ENCODE measurements at regions not wholly inside any gene's neighbourhood (a gene's known extent, or its start where the extent isn't known, plus 50 kb on each side); places are given as distances from the start of the nearest gene placed in this dataset.

DNA sequence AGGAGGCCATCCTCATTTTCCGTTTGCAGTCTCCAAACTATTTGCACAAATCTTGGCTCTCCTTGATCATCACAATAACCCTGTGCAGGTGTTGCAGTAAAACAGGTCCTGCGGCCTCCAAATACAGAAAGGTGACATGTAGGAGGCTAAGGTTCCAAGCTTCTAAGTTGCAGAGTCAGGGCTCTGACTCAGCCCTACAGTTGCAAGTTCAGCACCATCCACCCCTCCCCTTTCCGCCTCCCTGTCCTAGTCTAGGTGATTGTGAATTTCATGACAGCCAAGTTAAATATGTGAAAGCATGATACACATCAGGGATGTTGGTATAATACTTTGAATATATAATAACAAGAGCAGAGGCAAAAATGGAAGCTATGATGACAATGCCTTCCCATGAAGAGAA lies 317.3 kb upstream of the CDH4 start:
- ATAC-seq, result no peak
- H3K4me1 Mint-ChIP-seq (ENCODE audit: low read depth), result no peaks in the 10 kb centered on the region
- H3K27me3 Mint-ChIP-seq, result no peaks in the 10 kb centered on the region
- intact Hi-C loops (cut with micrococcal nuclease), result no loop called here
- no peak overlapping the region for H3K27ac Mint-ChIP-seq
- ChIA-PET CTCF (no interaction called here), POLR2A (interaction anchor here (0.6 kb wide), 1 partner anchor 119 kb away, joined by 3 read pairs; no protein-coding TSS in a partner anchor)
- no peaks in the 10 kb centered on the region for H3K36me3 Mint-ChIP-seq (ENCODE audit: low read depth)
- DNase-seq, result no peak
- TF ChIP-seq, protein P1, sequence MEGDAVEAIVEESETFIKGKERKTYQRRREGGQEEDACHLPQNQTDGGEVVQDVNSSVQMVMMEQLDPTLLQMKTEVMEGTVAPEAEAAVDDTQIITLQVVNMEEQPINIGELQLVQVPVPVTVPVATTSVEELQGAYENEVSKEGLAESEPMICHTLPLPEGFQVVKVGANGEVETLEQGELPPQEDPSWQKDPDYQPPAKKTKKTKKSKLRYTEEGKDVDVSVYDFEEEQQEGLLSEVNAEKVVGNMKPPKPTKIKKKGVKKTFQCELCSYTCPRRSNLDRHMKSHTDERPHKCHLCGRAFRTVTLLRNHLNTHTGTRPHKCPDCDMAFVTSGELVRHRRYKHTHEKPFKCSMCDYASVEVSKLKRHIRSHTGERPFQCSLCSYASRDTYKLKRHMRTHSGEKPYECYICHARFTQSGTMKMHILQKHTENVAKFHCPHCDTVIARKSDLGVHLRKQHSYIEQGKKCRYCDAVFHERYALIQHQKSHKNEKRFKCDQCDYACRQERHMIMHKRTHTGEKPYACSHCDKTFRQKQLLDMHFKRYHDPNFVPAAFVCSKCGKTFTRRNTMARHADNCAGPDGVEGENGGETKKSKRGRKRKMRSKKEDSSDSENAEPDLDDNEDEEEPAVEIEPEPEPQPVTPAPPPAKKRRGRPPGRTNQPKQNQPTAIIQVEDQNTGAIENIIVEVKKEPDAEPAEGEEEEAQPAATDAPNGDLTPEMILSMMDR (IDR thresholded peaks at IDR 0.05), result no peak
- no peak overlapping the region for H3K4me3 Mint-ChIP-seq
- H3K9me3 Mint-ChIP-seq, result no peaks in the 10 kb centered on the region

DNA sequence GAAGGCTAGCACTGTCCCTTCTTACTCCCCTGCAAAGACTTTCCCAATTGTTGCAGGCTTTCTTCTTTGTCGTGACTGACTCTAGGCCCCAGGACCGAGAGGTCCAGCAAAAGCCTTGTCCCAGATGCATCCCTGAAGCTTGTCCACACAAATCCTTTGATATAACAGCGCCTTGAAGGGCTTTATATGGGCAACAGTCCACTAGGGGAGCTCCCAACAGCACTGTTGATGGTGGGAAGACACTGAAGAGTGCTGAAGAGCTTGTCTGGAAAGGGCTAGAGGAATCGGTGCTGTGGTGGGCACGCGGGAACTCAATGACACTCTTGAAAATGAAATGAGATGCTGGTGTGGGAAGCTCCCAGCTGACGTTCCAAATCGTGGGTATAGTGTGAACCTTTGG lies 316.1 kb upstream of the CDH4 start:
- ATAC-seq, result no peak
- no peaks in the 10 kb centered on the region for H3K9me3 Mint-ChIP-seq
- DNase-seq, result no peak
- intact Hi-C loops (cut with micrococcal nuclease), result no loop called here
- H3K27me3 Mint-ChIP-seq, result no peaks in the 10 kb centered on the region
- POLR2A ChIA-PET, result no interaction called here
- CTCF ChIA-PET, result no interaction called here
- H3K36me3 Mint-ChIP-seq (ENCODE audit: low read depth), result no peaks in the 10 kb centered on the region
- no peak overlapping the region for H3K4me3 Mint-ChIP-seq
- H3K4me1 Mint-ChIP-seq (ENCODE audit: low read depth), result no peaks in the 10 kb centered on the region
- H3K27ac Mint-ChIP-seq, result no peak overlapping the region
- TF ChIP-seq, protein P1 (IDR thresholded peaks at IDR 0.05), result no peak

DNA sequence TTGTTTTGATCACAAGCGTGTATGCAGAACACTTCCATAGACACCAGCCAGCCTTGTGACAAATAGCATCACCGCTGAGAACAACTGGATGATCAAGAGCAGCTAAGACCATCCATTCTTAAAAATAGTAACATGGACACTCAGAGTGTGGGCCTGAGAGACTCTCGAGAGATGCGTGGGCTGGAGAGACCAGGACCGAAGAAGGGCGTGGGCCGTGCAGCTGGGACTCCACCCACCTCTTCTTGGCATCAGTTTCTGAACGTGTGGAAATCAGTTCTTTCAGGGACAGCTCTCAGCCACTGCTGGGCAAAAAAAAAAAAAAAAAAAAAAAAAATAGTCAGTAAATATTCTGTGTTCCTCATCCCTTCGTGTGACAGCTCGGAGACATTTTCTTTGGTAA lies 314.5 kb upstream of the CDH4 start:
- Mint-ChIP-seq H3K27me3 (no peaks in the 10 kb centered on the region), H3K4me3 (no peak overlapping the region)

GRCh38 chr20:60941379-60941778 lies 310.7 kb upstream of the CDH4 start:
- DNase-seq, result no peak
- no peak for ATAC-seq
- POLR2A ChIA-PET, result interaction anchor here (0.6 kb wide), 1 partner anchor 38 kb away, joined by 3 read pairs; no protein-coding TSS in a partner anchor

More for the DNA sequence above, 314.5 kb upstream of the CDH4 start:
- TF ChIP-seq, protein P1 (IDR thresholded peaks at IDR 0.05), result no peak
- intact Hi-C loops (cut with micrococcal nuclease), result no loop called here
- CTCF ChIA-PET, result no interaction called here
- ATAC-seq (no peak), DNase-seq (no peak)
- POLR2A ChIA-PET, result no interaction called here
- no peak overlapping the region for H3K27ac Mint-ChIP-seq
- no peaks in the 10 kb centered on the region for H3K36me3 Mint-ChIP-seq (ENCODE audit: low read depth)
- no peaks in the 10 kb centered on the region for H3K9me3 Mint-ChIP-seq
- H3K4me1 Mint-ChIP-seq (ENCODE audit: low read depth), result no peaks in the 10 kb centered on the region

GRCh38 chr20:60947819-60948218 lies 304.2 kb upstream of the CDH4 start:
- Mint-ChIP-seq H3K9me3 (no peaks in the 10 kb centered on the region), H3K27me3 (no peaks in the 10 kb centered on the region), H3K4me3 (no peak overlapping the region), H3K4me1 (ENCODE audit: low read depth) (no peaks in the 10 kb centered on the region), H3K36me3 (ENCODE audit: low read depth) (no peaks in the 10 kb centered on the region), H3K27ac (no peak overlapping the region)
- POLR2A ChIA-PET, result no interaction called here
- no peak for ATAC-seq
- intact Hi-C loops (cut with micrococcal nuclease), result no loop called here
- CTCF ChIA-PET, result no interaction called here
- no peak for DNase-seq
- TF ChIP-seq, protein P1 (IDR thresholded peaks at IDR 0.05), result no peak

More at GRCh38 chr20:60941379-60941778, 310.7 kb upstream of the CDH4 start:
- CTCF ChIA-PET, result no interaction called here
- H3K36me3 Mint-ChIP-seq (ENCODE audit: low read depth), result no peaks in the 10 kb centered on the region
- no peaks in the 10 kb centered on the region for H3K27me3 Mint-ChIP-seq
- H3K4me1 Mint-ChIP-seq (ENCODE audit: low read depth), result no peaks in the 10 kb centered on the region
- no peak overlapping the region for H3K27ac Mint-ChIP-seq
- H3K9me3 Mint-ChIP-seq, result no peaks in the 10 kb centered on the region
- intact Hi-C loops (cut with micrococcal nuclease), result no loop called here
- TF ChIP-seq, protein P1 (IDR thresholded peaks at IDR 0.05), result no peak
- H3K4me3 Mint-ChIP-seq, result no peak overlapping the region

Measured in activated CD8-positive, alpha-beta T cell treated with anti-CD3 and anti-CD28 coated beads for 36 hours (primary cell).